H1 (cell line): ENCODE measurements at regions not wholly inside any gene's neighbourhood (a gene's known extent, or its start where the extent isn't known, plus 50 kb on each side); places are given as distances from the start of the nearest gene placed in this dataset.

ENCODE experiments used
- CTCF ChIA-PET: fragments of 300-600 bp; sonication (Branson Sonifier 250); formaldehyde crosslinking; loops from one replicate; lab custom pipeline; 2021; ENCODE audit not compliant: partially characterized antibody; lab: Charles Lee
- POLR2A ChIA-PET: fragments of 300-600 bp; sonication (Branson Sonifier 250); formaldehyde crosslinking; loops from one replicate; lab custom pipeline; 2021; ENCODE audit warnings: inconsistent platforms; ENCODE audit not compliant: partially characterized antibody; lab: Charles Lee
- DNase-seq, 2 experiments: peaks; one replicate each; pipeline versions ENCODE4 v3.0.0 to v3.0.0-alpha.2; 2010 to 2022; ENCODE audit warnings: low spot score in 2 of 2, low read depth in 1 of 2, mixed read lengths in 1 of 2
- FAIRE-seq: peaks from 2 replicates; lab custom pipeline; 2011; peaks lifted over from hg19 to GRCh38; lab: Jason Lieb, UNC
- H2AFZ ChIP-seq: 2 replicates; pipeline ENCODE4 v1.8.1; 2012; ENCODE audit warnings: low read length, inconsistent platforms
- H2AK5ac ChIP-seq: 2 replicates; pipeline ENCODE4 v1.6.1; 2013; ENCODE audit warnings: low read depth, low read length
- H2BK120ac ChIP-seq: replicated peaks from 2 replicates; pipeline ENCODE3; 2013; ENCODE audit warnings: low read depth, low read length, inconsistent platforms
- H2BK12ac ChIP-seq: 2 replicates; pipeline ENCODE4 v1.6.1; 2013; ENCODE audit warnings: low read depth, low read length
- H2BK15ac ChIP-seq: 2 replicates; pipeline ENCODE4 v1.6.1; 2013; ENCODE audit warnings: low read length
- H2BK20ac ChIP-seq: 2 replicates; pipeline ENCODE4 v1.6.1; 2013; ENCODE audit warnings: low read length
- H2BK5ac ChIP-seq: 2 replicates; pipeline ENCODE4 v1.6.1; 2013; ENCODE audit warnings: low read depth, low read length
- H3K14ac ChIP-seq: 2 replicates; pipeline ENCODE4 v1.6.1; 2013; ENCODE audit warnings: inconsistent platforms; ENCODE audit not compliant: insufficient read length
- H3K18ac ChIP-seq: 2 replicates; pipeline ENCODE4 v1.6.1; 2013; ENCODE audit warnings: low read length; ENCODE audit errors: extremely low read depth
- H3K23ac ChIP-seq: 2 replicates; pipeline ENCODE4 v1.6.1; 2013; ENCODE audit warnings: inconsistent platforms; ENCODE audit not compliant: insufficient read length
- H3K23me2 ChIP-seq: 2 replicates; pipeline ENCODE4 v1.6.1; 2013; ENCODE audit warnings: low read depth, low read length
- H3K27ac ChIP-seq: 2 replicates; pipeline ENCODE4 v1.6.1; 2011; ENCODE audit warnings: low read depth, low read length, inconsistent platforms
- H3K27me3 ChIP-seq, 4 experiments: replicated peaks in 1 of 4; 1 replicate in 1 of 4; 2 replicates in 3 of 4; pipeline versions ENCODE4 v1.6.1 to v1.8.1; 2011 to 2013; ENCODE audit warnings: low read length in 3 of 4, mild to moderate bottlenecking in 3 of 4, inconsistent platforms in 2 of 4, mixed read lengths in 2 of 4, moderate library complexity in 1 of 4; ENCODE audit not compliant: control insufficient read depth in 3 of 4, insufficient read depth in 3 of 4; ENCODE audit errors: extremely low read depth in 1 of 4
- H3K36me3 ChIP-seq, 4 experiments: 2 replicates each; pipeline versions ENCODE4 v1.6.1 to v1.8.1; 2011 to 2013; ENCODE audit warnings: mild to moderate bottlenecking in 4 of 4, low read length in 3 of 4, moderate library complexity in 2 of 4, control low read depth in 1 of 4, inconsistent platforms in 1 of 4; ENCODE audit not compliant: insufficient read depth in 4 of 4, control insufficient read depth in 2 of 4
- H3K4ac ChIP-seq: replicated peaks from 2 replicates; pipeline ENCODE3; 2013; ENCODE audit warnings: low read length, low read depth, mixed read lengths, inconsistent platforms; ENCODE audit not compliant: insufficient read length
- H3K4me1 ChIP-seq, 4 experiments: replicated peaks in 1 of 4; 1 replicate in 1 of 4; 2 replicates in 3 of 4; pipeline versions ENCODE4 v1.6.1 to v1.8.1; 2011 to 2013; ENCODE audit warnings: low read length in 3 of 4, inconsistent platforms in 2 of 4, mixed read lengths in 1 of 4; ENCODE audit not compliant: insufficient read depth in 4 of 4, control insufficient read depth in 3 of 4
- H3K4me2 ChIP-seq, 2 experiments: 2 replicates each; pipeline versions ENCODE4 v1.6.1 to v1.8.1; 2011 to 2013; ENCODE audit warnings: low read depth in 2 of 2, low read length in 2 of 2, control low read depth in 1 of 2, inconsistent platforms in 1 of 2, mild to moderate bottlenecking in 1 of 2; ENCODE audit not compliant: insufficient read depth in 1 of 2
- H3K4me3 ChIP-seq, 4 experiments: fragments of 200-600, 300-600 bp in 1 of 4; sonication (generic), shearing (Covaris generic), sonication (Bioruptor Twin) in 1 of 4; 2 replicates each; pipeline versions ENCODE4 v1.5.1 to v1.8.1; 2011 to 2016; ENCODE audit warnings: low read length in 4 of 4, low read depth in 3 of 4, control low read depth in 2 of 4, inconsistent platforms in 2 of 4, mild to moderate bottlenecking in 2 of 4, mixed read lengths in 1 of 4, moderate library complexity in 1 of 4; ENCODE audit not compliant: insufficient read depth in 2 of 4; ENCODE audit errors: extremely low read depth in 1 of 4
- H3K56ac ChIP-seq: replicated peaks from 2 replicates; pipeline ENCODE3; 2013; ENCODE audit warnings: low read depth, mild to moderate bottlenecking, mixed read lengths, low read length, inconsistent platforms; ENCODE audit not compliant: insufficient read length
- H3K79me1 ChIP-seq: 2 replicates; pipeline ENCODE4 v1.6.1; 2013; ENCODE audit warnings: low read depth, low read length, control low read depth
- H3K79me2 ChIP-seq, 2 experiments: 2 replicates each; pipeline versions ENCODE4 v1.6.1 to v1.8.1; 2012 to 2013; ENCODE audit warnings: low read length in 2 of 2, mild to moderate bottlenecking in 2 of 2, inconsistent platforms in 1 of 2; ENCODE audit not compliant: insufficient read depth in 2 of 2, control insufficient read depth in 1 of 2
- H3K9ac ChIP-seq, 4 experiments: replicated peaks in 1 of 4; 1 replicate in 1 of 4; 2 replicates in 3 of 4; pipeline versions ENCODE4 v1.6.1 to v1.8.1; 2011 to 2013; ENCODE audit warnings: low read depth in 3 of 4, low read length in 3 of 4, control low read depth in 2 of 4, mild to moderate bottlenecking in 2 of 4, moderate library complexity in 2 of 4, inconsistent platforms in 1 of 4; ENCODE audit errors: extremely low read depth in 1 of 4
- H3K9me3 ChIP-seq, 2 experiments: 2 replicates each; pipeline versions ENCODE4 v1.6.1 to v1.8.1; 2012 to 2013; ENCODE audit warnings: mild to moderate bottlenecking in 2 of 2, moderate library complexity in 2 of 2, control low read depth in 1 of 2, inconsistent platforms in 1 of 2, low read depth in 1 of 2, low read length in 1 of 2, mixed read lengths in 1 of 2; ENCODE audit not compliant: insufficient read depth in 2 of 2
- H4K20me1 ChIP-seq, 2 experiments: replicated peaks in 1 of 2; 2 replicates each; pipeline versions ENCODE3 to v1.8.1; 2011 to 2013; ENCODE audit warnings: inconsistent platforms in 2 of 2, low read length in 2 of 2, mild to moderate bottlenecking in 1 of 2; ENCODE audit not compliant: insufficient read depth in 2 of 2, control insufficient read depth in 1 of 2
- H4K5ac ChIP-seq: 2 replicates; pipeline ENCODE4 v1.6.1; 2013; ENCODE audit warnings: low read length, low read depth, mixed read lengths, inconsistent platforms; ENCODE audit not compliant: insufficient read length
- H4K8ac ChIP-seq: 2 replicates; pipeline ENCODE4 v1.8.0; 2013; ENCODE audit warnings: mild to moderate bottlenecking, moderate library complexity, low read length, inconsistent platforms; ENCODE audit not compliant: insufficient read depth; ENCODE audit errors: extremely low read depth
- H4K91ac ChIP-seq: replicated peaks from 2 replicates; pipeline ENCODE3; 2013; ENCODE audit warnings: low read length, mixed read lengths, inconsistent platforms; ENCODE audit not compliant: insufficient read length
- ATF3 ChIP-seq: IDR thresholded peaks from 2 replicates; pipeline ENCODE4 v1.6.1; 2011; ENCODE audit warnings: low read depth, mild to moderate bottlenecking, low read length; ENCODE audit not compliant: insufficient read depth
- CHD1 ChIP-seq: IDR thresholded peaks from 2 replicates; pipeline ENCODE4 v1.6.1; 2012; ENCODE audit warnings: low read depth, low read length, improper control_type of control experiment
- CREB1 ChIP-seq: IDR thresholded peaks from 2 replicates; pipeline ENCODE4 v1.6.1; 2012; ENCODE audit warnings: inconsistent platforms
- EGR1 ChIP-seq: IDR thresholded peaks from 2 replicates; pipeline ENCODE4 v1.6.1; 2011; ENCODE audit warnings: low read depth, low read length, borderline replicate concordance
- EZH2 ChIP-seq: fragments of 200-600 bp; sonication (generic); IDR thresholded peaks from 2 replicates; pipeline ENCODE4 v1.7.1; 2012; ENCODE audit warnings: low read depth, mild to moderate bottlenecking, moderate library complexity, low read length, inconsistent platforms; ENCODE audit not compliant: severe bottlenecking
- GABPA ChIP-seq: IDR thresholded peaks from 2 replicates; pipeline ENCODE4 v1.6.1; 2011; ENCODE audit warnings: mild to moderate bottlenecking, low read length, moderate library complexity, borderline replicate concordance; ENCODE audit not compliant: insufficient read depth
- JUN ChIP-seq: IDR thresholded peaks from 2 replicates; pipeline ENCODE4 v1.6.1; 2011; ENCODE audit warnings: low read depth, mild to moderate bottlenecking, improper control_type of control experiment, low read length
- KDM4A ChIP-seq: IDR thresholded peaks from one replicate; pipeline ENCODE4 v1.7.1; 2012; ENCODE audit warnings: low read depth, mild to moderate bottlenecking, moderate library complexity, low read length, inconsistent platforms; ENCODE audit not compliant: severe bottlenecking
- KDM5A ChIP-seq: fragments of 200-600 bp; IDR thresholded peaks from 2 replicates; pipeline ENCODE4 v1.7.1; 2012; ENCODE audit warnings: mild to moderate bottlenecking, low read length, inconsistent platforms, mixed read lengths
- NRF1 ChIP-seq: IDR thresholded peaks from 2 replicates; pipeline ENCODE4 v1.6.1; 2011; ENCODE audit warnings: mild to moderate bottlenecking, low read depth, low read length, improper control_type of control experiment
- POLR2A ChIP-seq, 2 experiments: IDR thresholded peaks; 1 replicate in 1 of 2; 2 replicates in 1 of 2; pipeline ENCODE4 v1.6.1; 2011; ENCODE audit warnings: low read depth in 2 of 2, low read length in 2 of 2, mild to moderate bottlenecking in 2 of 2; ENCODE audit errors: control extremely low read depth in 1 of 2
- POLR2AphosphoS5 ChIP-seq: IDR thresholded peaks from 2 replicates; pipeline ENCODE4 v1.6.1; 2011; ENCODE audit warnings: low read depth, low read length
- RFX5 ChIP-seq: IDR thresholded peaks from 2 replicates; pipeline ENCODE4 v1.6.1; 2011; ENCODE audit warnings: low read depth, low read length, improper control_type of control experiment, borderline replicate concordance
- SP4 ChIP-seq: IDR thresholded peaks from 2 replicates; pipeline ENCODE4 v1.6.1; 2012; ENCODE audit warnings: low read length, inconsistent platforms
- TBP ChIP-seq: IDR thresholded peaks from 2 replicates; pipeline ENCODE4 v1.6.1; 2011; ENCODE audit warnings: low read depth, low read length, improper control_type of control experiment
- ZNF274 ChIP-seq: IDR thresholded peaks from 2 replicates; pipeline ENCODE4 v1.7.0; 2012; ENCODE audit warnings: low read length, borderline replicate concordance; ENCODE audit errors: extremely low read depth
- WGBS, 2 experiments: shearing (Covaris generic) in 1 of 2; methylation state at CpG; one replicate each; pipeline versions ENCODE4 v1.1.6 to v1.1.7; 2013 to 2015; ENCODE audit warnings: low lambda C conversion rate in 2 of 2, mixed read lengths in 2 of 2, inconsistent platforms in 1 of 2, low coverage in 1 of 2, missing lambda C conversion rate in 1 of 2; ENCODE audit not compliant: insufficient replicate concordance in 2 of 2, insufficient coverage in 1 of 2, insufficient read length in 1 of 2; ENCODE audit errors: extremely low coverage in 1 of 2, missing lambda C conversion rate in 1 of 2; 5-methylcytosine and 5-hydroxymethylcytosine counted together

DNA sequence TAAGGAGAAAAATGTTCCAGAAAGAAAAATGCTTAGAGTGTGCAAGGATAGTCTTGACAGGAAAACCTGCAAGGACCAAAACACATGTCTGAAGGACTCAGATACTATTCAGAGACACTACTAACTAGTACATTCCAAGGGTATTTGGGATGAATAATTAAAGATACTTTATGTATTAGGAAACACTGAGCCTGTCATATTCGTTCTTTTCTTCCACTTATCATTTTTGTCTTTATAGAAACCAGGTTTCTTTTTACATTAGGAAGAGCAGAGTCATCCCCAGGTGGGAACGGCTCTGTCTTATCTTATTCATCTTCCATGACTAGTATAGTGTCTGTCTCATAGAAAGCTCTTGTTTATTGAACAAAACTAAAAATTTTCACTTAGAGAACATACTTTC, 296.2 kb upstream of the ESRRG start:
- ChIA-PET POLR2A (no interaction called here), CTCF (interaction anchor here (0.6 kb wide), 1 partner anchor 84 kb away, joined by 3 read pairs; no protein-coding TSS in a partner anchor)
- Histone ChIP-seq H3K4me2 (no peak overlapping the region), H2BK20ac (no peak overlapping the region), H3K27me3 (peaks cover 0 to 1% (median 0%) of the 10 kb centered on the region in 4 experiments; a peak in 1 of 7 replicates), H3K23ac (no peak overlapping the region), H4K8ac (no peak overlapping the region), H3K9ac (no peak overlapping the region), H3K9me3 (no peaks in the 10 kb centered on the region), H3K56ac (no peak overlapping the region), H3K23me2 (no peaks in the 10 kb centered on the region; the same call in 1 of the 2 replicates), H3K79me2 (no peaks in the 10 kb centered on the region), H2BK15ac (no peak overlapping the region), H2AFZ (no peak overlapping the region), H2BK12ac (no peak overlapping the region), H3K14ac (no peak overlapping the region), H2BK120ac (no peak overlapping the region), H3K4me1 (no peaks in the 10 kb centered on the region), H4K20me1 (no peaks in the 10 kb centered on the region), H2BK5ac (no peak overlapping the region), H3K36me3 (no peaks in the 10 kb centered on the region), H3K27ac (no peak overlapping the region), H3K18ac (no peak overlapping the region), H2AK5ac (no peak overlapping the region), H3K4ac (no peak overlapping the region), H4K91ac (no peak overlapping the region), H3K79me1 (no peaks in the 10 kb centered on the region), H4K5ac (no peak overlapping the region), H3K4me3 (no peak overlapping the region)
- 75% methylated on average over 2 of the region's 2 CpGs; no CpG with 5 or more reads in 1 of the 2 experiments for WGBS, 2 experiments
- no peak for DNase-seq
- TF ChIP-seq EZH2 (no peak), GABPA (no peak), POLR2AphosphoS5 (no peak), NRF1 (no peak), KDM5A (no peak), EGR1 (no peak), CHD1 (no peak), JUN (no peak), SP4 (no peak), KDM4A (no peak), ZNF274 (no peak), POLR2A (IDR thresholded peaks at IDR 0.05; ENCODE audit: control extremely low read depth in 1 of 2, low read depth in 2 of 2, low read length in 2 of 2) (no peak), TBP (no peak), RFX5 (no peak), ATF3 (no peak), CREB1 (no peak)
- FAIRE-seq: no peak
